NCI-H345 (cell line): ENCODE measurements at regions not wholly inside any gene's neighbourhood (a gene's known extent, or its start where the extent isn't known, plus 50 kb on each side); places are given as distances from the start of the nearest gene placed in this dataset.
"Not testable (repeated sequence)": the region's sequence is repeated elsewhere in the genome, so short reads cannot be mapped to it uniquely, and the experiment has no call there.

ENCODE experiments used
- DNase-seq: peaks from one replicate; lab custom pipeline; 2025; lab: John Stamatoyannopoulos, UW

- no peak for DNase-seq
Measured at GRCh38 chr10:133020193-133020817, 67.4 kb upstream of the ADGRA1 start.

- no peak for DNase-seq
Measured at GRCh38 chr10:133019651-133020050, 68.1 kb upstream of the ADGRA1 start.

- DNase-seq = no peak
Measured at GRCh38 chr10:133019191-133019590, 68.5 kb upstream of the ADGRA1 start.

- DNase-seq = no peak
Measured at GRCh38 chr10:133018491-133018890, 69.2 kb upstream of the ADGRA1 start.

- DNase-seq = no peak
Measured at GRCh38 chr10:133017203-133017601, 70.5 kb upstream of the ADGRA1 start.

GRCh38 chr10:133016493-133017202 lies 71.1 kb upstream of the ADGRA1 start:
- no peak for DNase-seq

- no peak for DNase-seq
Measured at GRCh38 chr10:133015816-133016462, 71.8 kb upstream of the ADGRA1 start.

- no peak for DNase-seq
Measured at GRCh38 chr10:133015321-133015720, 72.4 kb upstream of the ADGRA1 start.

GRCh38 chr10:133014416-133015210 lies 72.2 kb upstream of the CFAP46 start:
- no peak for DNase-seq

GRCh38 chr10:133013463-133013862 lies 71.1 kb upstream of the CFAP46 start:
- no peak for DNase-seq

GRCh38 chr10:133012573-133013359 lies 70.4 kb upstream of the CFAP46 start:
- no peak for DNase-seq

GRCh38 chr10:133011882-133012281 lies 69.5 kb upstream of the CFAP46 start:
- DNase-seq = no peak

- not testable (repeated sequence) for DNase-seq
Measured at GRCh38 chr10:133011393-133011792, 69.0 kb upstream of the CFAP46 start.

GRCh38 chr10:133010843-133011179 lies 68.4 kb upstream of the CFAP46 start:
- not testable (repeated sequence) for DNase-seq

- DNase-seq = no peak
Measured at GRCh38 chr10:133010095-133010842, 67.9 kb upstream of the CFAP46 start.

- DNase-seq = no peak
Measured at GRCh38 chr10:133009218-133009950, 67.0 kb upstream of the CFAP46 start.

GRCh38 chr10:133008736-133009135 lies 66.4 kb upstream of the CFAP46 start:
- no peak for DNase-seq

- DNase-seq = no peak
Measured at GRCh38 chr10:133008196-133008595, 65.8 kb upstream of the CFAP46 start.

- DNase-seq = no peak
Measured at GRCh38 chr10:133007360-133007858, 65.0 kb upstream of the CFAP46 start.

GRCh38 chr10:133006806-133007205 lies 64.4 kb upstream of the CFAP46 start:
- DNase-seq = no peak
